NCI-H1417 treated with DMSO at 0.1 percent for 48 hours (cell line): ENCODE measurements at regions not wholly inside any gene's neighbourhood (a gene's known extent, or its start where the extent isn't known, plus 50 kb on each side); places are given as distances from the start of the nearest gene placed in this dataset.

Source experiments
- DNase-seq: peaks from one replicate; lab custom pipeline; 2025; lab: John Stamatoyannopoulos, UW

- no peak for DNase-seq
These were observed 69.7 kb upstream of the CTDP1 start for GRCh38 chr18:79609841-79610281.

DNA sequence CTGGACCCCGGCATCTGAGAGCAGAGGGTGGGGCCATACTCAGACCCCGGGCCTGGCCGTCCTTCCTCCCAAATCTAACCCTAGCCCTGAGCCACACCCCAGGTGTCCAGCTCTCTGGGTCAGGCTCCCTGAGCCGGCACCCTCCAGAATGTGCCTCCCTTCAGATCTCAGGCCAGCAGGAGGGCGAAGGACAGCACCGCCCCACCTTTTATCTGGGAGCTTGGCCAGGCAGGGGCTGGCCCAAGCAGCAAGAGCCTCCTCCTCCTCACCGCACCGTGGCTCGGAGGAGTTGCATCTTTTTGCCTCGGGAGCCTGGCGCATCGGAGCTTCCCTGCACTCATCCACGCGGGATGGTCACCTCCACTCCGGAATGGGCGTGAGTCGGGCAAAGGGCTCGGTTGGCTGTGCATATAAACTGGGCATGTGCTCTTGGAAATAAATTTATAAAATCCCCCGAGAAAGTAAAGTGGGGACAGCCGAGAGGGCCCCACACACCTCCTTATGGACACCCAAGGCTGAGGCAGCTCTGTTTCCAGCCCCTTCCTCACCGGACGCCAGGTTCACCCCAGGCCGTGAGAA is 69.1 kb upstream of the CTDP1 start:
- no peak for DNase-seq

- DNase-seq: no peak
These were observed 68.4 kb upstream of the CTDP1 start for GRCh38 chr18:79611040-79611681.

GRCh38 chr18:79612291-79613108 is 67.1 kb upstream of the CTDP1 start:
- DNase-seq: no peak

GRCh38 chr18:79613186-79613931 is 66.2 kb upstream of the CTDP1 start:
- no peak for DNase-seq

GRCh38 chr18:79614211-79614955 is 65.2 kb upstream of the CTDP1 start:
- DNase-seq: no peak

DNA sequence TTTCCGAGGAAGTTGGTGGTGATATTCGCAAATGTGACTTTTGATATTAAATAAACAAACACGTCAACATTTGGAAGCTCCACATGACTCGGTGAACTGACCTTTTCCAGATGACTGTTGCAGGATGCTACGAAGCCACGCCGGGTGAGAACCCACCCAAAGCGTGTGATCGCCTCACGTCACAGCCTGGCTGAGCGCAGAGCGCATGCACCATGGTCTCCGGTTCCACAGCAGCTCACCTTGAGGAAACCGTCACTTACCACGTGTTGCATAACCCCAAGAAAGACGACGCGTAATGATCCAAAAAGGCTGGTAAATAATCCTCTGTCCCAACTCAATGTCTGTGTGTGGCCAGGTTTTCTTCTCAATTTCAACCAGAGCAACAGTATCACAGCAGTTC is 64.5 kb upstream of the CTDP1 start:
- DNase-seq: no peak

DNA sequence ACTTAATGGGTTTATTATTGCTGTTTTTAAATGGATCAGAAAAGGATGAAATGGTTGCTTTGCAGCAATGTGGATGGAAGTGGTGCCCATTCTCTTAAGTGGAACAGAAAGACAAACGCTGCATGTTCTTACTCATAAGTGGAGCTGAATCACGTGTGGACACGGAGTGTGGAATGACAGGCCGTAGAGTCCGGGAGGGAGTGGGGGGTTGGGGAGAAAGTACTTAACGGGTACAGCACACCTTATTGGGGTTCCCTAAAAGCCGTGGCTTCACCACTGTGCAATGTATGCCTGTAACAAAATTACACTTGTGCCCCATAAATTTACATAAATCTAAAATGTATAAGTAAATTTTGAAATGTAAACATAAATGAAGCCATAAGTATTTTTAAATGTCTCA is 64.0 kb upstream of the CTDP1 start:
- no peak for DNase-seq

DNA sequence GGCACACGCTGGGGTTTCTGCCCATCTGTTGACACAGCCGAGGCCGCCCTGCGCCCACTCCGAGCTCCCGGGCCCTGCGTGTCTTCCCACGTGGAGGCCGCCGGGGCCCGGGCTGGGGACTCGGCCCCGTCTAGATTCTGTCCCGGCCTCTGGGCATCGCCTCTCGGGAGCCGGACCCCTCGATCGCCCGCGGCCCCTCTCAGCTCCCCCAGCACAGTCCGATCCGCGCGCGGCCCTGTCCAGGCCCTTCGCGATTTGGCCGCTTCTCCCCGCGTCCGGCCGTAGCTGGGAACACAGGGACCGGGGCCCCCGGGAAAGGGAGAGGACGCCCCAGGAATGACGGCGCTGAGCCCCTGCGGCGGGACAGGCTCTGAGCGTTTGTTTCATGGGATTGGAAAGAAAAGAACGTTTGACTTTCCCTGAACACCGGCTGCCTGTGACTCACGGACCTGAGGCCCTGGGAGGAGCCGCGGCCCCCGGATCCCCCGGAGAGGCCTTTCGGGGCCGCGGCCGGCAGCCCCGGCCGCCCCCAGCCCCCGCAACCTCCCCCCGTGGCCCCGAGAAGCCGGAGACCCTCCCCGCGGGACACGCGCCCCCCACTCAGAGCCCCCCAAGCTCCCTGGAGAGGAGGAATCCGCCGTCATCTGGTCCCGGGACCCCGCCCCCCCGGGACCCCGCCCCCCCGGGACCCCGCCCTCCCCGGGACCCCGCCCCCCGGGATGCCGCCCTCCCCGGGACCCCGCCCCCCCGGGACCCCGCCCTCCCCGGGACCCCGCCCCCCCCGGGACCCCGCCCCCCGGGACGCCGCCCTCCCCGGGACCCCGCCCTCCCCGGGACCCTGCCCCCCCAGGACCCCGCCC is 62.7 kb upstream of the CTDP1 start:
- no peak for DNase-seq

DNA sequence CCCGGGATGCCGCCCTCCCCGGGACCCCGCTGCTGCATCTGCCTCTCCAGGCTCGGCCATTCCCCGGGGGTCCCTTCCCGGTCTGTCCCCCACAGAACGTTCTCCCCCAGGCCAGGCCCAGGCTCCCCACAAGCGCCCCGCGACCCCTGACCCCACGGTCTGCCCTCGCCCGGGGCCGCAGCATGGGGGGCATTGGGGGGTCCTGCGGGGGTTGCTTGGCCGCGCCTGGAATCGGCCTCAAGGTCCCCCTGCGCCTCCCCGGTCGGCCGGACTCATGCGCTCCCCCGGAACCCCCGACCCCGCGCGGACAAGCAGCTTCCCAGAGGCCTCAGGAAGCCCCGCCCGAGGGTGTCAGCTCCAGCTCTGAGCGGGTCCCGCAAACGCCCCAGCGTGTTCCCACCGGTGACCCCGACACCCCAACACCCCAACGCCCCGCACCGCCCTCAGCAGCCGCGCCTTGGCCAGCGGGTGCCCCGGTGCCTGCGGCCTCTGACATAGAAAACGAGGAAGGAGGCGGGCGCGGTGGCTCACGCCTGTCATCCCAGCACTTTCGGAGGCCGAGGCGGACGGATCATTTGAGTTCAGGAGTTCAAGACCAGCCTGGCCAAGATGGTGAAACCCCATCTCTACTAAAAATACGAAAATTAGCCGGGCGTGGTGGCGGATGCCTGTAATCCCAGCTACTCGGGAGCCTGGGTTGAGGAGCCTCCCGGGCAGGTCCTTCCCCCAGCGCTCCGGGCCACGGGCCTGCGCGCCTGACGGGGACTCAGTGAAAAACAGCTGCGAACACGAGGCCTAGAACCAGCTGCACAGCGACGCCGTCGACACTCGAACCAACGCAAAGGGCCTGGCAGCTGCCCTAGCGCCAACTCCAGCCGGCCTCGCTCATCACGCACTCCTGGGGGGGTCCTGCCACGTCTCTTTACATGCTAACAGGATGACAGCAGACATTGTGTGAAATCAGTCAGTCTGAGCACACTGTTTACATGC is 61.8 kb upstream of the CTDP1 start:
- no peak for DNase-seq

DNA sequence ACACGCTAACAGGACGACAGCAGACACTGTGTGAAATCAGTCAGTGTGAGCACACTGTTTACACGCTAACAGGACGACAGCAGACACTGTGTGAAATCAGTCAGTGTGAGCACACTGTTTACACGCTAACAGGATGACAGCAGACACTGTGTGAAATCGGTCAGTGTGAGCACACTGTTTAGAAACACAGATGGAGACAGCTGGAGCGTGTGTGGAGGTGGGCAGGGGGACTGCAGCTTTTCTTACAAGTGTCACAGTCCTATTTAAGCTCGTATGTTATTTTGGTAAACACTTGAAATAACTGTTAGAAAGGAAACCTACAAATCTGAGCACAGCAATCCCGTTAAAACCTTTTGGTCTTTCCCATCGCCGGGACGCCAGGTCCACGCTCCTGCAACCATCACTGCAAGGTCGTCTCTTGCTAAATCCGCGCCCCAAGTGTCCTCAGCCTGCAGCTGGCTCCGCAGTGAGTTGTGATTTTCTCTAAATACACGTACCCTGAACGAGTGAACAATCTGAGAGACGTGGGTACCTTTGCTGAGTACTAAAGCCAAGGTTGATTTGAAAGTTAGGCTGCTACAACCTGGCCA is 58.9 kb upstream of the CTDP1 start:
- no peak for DNase-seq

DNA sequence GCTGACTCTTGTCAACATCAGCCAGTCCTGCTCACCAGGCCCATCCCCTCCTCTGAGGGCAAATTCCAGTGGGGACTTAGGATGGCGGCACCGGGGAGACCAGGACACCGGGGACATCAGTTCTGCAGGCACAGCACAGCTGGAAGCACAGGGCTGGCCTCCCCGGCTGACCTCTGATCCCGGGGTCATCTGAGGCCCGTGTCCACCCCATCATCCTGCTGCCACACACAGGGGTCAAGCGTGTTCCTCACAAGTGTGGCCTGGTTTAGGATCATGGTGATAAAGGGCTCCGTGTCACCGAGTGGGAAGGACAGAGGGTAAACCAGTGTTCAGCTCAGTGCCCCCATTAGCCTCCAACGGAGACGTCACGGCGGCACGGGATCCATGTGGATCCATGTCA is 58.1 kb upstream of the CTDP1 start:
- no peak for DNase-seq

- DNase-seq: no peak
These were observed 57.6 kb upstream of the CTDP1 start for GRCh38 chr18:79622004-79622403.

- no peak for DNase-seq
These were observed 55.0 kb upstream of the CTDP1 start for GRCh38 chr18:79624356-79625170.

GRCh38 chr18:79625195-79625923 is 54.2 kb upstream of the CTDP1 start:
- DNase-seq: no peak

DNA sequence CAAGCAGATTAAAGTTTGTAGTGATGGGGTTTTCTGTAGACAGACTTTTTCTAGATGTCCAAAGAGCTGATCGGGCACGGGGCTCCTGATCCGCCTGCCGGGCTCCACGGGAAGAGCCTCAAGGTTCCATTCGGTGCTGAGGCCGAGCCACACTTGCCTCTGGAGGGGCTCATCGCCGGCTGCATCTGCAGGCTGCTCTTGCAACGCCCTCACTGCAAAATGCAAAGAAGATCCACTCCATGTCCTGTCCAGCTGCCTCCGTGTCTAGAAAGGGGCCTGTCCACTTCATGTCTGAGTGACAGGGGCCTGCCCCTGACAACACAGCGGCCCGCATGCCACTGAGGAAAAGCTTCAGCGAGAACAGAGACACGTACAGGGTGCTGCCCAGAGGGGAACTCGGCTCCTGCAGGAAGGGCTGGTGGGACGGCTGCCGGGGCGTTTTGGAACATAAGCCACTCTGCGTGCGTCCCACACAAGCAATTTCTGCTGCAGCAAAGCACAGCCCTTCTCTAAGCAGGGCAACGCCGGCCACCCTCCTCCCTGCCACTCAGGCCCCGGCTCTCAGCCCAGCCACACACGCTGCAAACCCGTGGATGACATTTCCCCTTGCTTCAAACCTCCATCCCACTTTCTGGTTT is 53.6 kb upstream of the CTDP1 start:
- DNase-seq: no peak
